Stimulated activated CD4-positive, alpha-beta T cell treated with anti-CD3 and anti-CD28 coated beads, Interleukin-4, amount 100 ng/mL, for 48 hours (primary cell): ENCODE measurements at regions not wholly inside any gene's neighbourhood (a gene's known extent, or its start where the extent isn't known, plus 50 kb on each side); places are given as distances from the start of the nearest gene placed in this dataset.

Experiments used
- DNase-seq, 2 donors: peaks; one replicate each; pipeline ENCODE4 v3.0.0-alpha.2; 2020; ENCODE audit warnings: low read depth in 2 of 2

DNA sequence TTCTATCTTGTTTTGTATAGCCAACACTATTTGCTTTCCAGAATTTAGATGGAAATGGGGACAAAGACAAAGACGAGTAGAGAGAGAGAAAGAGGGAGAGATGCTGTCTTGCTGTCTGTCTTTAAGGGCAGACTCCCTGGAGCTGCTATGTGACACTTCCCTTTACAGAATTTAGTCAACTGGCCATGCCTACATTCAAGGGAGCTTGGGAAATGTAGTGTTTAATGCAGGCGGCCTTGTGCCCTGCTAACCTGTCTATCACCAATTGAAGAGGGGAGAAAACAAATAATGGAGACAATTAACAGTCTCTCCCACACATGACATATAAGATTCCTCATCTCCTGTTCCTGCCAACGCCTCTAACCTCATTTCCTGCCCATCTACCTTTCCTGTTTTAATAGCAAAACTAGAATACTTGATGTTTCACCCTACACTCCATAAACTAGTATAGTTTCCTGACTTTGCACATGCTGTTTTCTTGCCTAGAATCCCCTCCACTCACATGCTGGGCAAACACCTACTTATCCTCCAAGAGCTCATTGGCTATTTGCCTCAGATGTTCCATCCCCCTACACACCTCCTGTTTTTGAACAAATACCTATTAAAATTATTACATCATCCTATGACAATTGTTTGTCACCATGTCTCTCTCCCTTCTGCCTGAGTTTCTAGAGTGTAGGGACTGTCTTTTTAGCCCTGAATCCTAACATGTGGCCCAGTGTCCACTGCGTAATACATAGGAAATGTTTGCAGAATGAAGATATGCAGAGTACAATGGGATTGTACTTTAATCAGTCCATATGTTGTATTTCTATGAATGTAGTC, 117.2 kb downstream of the SLC25A24 start:
- DNase-seq: no peak

DNA sequence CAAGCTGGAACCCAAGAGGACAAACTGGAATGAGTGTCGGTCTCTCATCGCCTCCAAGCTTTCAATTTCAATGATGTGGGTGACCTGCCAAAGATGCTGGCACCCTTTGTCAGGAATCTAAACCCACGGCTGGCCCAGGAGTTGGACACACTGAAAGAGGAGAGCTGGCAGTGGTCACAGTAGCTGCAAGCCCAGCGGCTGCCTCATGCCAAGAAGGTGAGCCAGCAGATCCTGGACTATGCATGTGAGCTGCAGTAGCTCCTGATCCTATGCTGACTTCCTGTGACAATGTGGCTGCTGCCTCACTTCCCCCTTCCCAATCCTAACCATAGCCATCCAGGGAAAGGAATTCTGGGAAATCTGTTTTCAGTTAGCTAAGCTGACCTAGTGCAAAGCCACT, 117.0 kb upstream of the VAV3 start:
- DNase-seq: no peak

DNA sequence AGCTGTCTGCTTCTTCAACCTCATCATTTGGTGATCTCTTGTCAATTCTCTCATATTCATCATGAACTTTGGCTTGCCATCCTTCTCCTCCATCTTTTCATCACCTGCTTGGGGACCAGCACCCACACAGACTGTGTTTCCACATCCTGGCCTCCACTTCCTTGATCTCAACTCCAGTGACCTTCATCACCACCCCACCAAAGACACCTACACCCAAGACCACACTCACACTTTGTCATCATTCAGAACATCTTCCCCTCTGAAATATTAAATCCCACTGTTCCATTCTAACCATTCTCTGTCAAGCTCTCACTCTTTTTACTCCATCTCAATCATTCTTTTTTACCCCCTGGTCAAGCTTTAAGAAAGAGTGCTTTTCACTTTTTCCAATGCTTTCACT, 115.5 kb upstream of the VAV3 start:
- peak in 1 of 2 donors; percentile 10 for DNase-seq

DNA sequence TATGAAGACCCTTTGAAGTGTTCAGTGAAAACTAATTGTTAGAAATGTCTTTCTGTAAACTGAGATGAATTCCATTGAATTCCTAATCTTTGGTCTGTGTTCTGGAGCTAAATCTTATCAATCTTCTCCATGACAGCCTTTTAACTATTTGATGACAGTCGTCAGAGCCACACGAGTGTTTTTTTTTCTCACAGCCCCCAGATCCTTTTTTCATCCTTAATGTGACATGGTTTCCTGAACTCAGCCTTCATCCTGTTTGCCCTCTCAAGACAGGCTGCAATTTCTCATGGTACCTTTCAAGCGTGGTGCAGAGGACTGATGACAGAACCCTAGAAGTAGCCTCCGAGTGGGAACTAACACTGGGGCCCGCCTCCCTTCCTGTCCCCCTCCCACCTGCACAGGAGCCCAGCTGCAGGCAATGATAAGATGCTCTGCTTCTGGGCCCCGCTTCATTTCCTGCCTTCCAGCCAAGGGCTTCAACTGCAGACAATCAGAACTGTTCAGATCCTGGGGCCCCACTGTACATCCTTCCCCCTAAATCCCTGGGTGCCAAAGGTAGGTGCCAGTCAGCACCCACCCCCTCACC, 114.6 kb upstream of the VAV3 start:
- DNase-seq: no peak

DNA sequence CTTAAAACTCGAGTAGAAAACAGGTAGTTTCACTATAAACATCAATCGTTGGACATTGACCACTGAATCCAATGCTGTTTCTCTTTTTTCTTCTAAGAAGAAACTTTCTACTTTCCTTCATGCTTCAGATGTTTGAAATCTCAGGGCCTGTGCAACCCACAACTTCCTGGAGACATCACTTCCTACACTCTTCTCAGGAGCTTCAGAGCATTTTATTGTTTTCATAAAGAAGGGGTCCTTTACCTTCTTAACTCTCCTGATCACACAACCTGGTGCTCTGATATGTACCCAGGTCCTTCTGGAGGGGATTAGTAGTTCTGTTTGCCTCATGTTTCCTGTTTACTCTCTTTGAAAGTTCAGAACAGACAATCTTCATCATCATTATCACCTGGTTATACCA, 113.0 kb upstream of the VAV3 start:
- DNase-seq: no peak

DNA sequence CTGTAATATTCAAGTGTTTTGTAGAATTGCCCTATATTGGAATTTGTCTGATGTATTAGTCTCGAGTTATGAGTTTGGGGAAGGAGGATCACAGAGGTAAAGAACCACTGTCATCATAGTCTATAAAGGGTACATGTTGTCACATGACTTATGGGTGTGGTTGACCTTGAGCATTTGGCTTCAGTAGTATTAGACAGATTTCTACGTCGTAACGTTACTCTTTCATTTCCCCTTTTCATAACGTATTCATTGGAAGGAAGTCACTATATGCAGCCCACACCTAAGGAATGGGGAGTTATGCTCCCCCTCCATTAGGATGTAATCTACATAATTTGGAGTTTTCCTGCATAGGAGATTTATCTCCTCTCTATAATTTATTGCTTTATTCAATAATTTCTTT, 110.1 kb upstream of the VAV3 start:
- no peak for DNase-seq

DNA sequence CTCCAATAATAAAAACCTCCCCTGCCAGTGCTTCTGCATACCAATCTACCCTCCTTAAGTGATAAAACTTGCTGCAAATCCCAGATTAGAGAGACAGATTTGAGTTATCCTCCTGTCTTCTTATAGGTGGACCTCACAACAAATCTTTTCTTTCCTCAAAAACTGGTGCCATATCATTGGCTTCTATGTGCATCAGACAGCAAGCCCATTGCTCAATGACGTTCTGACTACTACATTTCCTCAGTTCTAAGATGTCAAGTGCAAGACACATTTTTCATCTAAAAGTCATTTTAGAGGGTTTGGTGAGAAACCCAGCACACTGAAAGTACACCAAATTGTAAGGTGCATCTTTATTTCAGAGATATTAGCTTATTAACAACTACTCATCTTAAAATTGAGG, 107.8 kb upstream of the VAV3 start:
- no peak for DNase-seq

DNA sequence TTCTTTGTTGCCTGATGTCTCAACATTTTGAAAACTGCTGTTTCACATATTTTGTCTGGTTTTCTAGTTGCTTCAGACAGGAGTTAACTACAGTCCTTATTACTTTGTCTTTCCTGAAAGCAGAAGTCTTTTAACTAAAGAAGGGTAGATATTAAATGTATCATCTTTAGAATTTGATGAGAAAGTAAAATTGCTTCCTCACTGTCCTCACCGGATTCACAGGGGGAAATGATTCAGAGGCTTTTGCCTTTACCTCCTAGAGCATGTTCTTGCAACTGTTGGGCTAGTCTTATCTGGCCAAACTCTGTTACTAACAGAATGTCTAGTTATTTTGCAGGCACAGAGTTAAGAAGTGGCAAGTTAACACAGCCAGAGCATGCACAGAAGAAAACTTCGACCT, 107.2 kb upstream of the VAV3 start:
- DNase-seq: no peak

DNA sequence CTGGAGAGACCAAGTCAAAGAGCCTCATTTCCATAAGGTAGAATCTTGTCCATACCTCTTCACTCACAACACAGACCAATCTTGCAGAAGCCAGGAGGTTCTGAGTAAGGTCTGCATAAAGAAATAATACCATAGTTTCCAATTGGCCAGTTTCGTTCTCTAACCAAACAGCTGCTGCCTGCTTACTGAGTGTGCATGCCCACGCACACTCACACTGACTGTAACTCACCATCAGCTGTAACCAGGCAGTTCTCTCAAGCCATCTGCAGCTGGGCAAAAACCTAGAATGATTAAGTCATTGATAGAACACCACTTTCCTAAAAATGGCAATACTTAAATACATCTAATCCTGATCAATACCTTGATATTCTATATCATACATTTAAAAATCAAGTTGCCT, 106.6 kb upstream of the VAV3 start:
- DNase-seq: no peak

DNA sequence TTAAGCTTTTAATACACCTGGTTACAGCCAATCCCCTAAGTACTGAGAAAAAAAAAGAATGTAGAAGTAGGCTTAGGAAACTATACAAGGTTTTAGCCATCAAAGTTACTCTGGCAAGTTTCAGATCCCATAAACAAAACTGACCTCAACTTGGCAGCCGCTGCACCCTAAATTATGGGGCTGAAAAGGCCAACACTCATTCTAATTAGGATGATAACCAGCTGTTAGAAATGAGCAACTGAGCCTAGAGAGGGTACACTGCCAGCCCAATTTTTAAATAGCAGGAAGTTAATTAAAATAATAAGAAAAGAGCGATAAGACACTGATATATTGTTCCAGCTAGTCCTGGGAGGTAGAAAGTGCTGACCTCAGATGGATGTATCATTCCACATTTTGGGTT, 105.7 kb upstream of the VAV3 start:
- no peak for DNase-seq

DNA sequence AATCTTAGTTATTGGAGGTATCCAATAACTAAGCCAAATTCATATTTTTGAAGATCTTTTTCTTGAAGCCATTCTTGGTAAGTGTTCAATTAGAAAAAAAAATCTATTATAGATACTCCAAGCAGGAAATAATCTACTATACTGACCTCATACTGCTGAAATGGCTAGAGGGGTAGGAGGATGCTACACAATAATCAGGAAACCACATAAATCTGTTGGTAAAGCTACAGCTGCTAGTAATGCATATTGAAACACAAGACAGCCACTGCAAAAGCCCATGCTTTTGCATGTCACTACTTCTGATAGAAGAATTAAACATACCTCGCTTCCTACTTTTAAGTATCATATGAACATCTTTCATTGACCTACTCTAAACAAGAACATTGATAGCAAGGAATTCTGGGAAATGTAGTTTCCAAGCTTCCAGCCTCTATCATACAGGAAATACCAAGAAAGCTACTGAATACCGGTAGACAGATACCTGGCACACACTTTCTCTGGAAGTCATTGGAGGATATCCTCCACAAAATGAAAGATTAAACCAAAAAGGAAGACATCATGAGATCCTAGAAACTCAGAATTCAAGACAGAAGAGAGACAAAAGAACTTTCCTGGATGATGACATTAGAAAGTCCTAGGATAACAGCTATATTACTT, 103.0 kb upstream of the VAV3 start:
- DNase-seq: no peak

DNA sequence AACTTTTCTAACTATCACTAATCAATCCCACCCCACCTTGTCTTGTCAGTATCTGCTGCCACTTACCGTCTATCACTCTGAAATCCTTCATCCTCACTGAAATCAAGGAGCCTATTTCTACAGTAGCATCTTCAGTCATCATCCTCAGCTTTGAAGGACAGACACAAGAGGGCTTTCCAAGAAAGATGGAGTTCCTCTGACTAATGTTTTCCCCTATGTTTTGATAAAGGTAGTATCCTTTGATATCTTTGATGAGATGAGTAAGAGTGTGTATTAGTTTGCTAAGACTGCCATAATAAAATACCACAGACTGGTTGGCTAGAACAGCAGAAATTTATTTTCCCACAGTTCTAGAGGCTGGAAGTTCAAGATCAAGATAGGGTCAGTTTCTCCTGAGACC, 101.8 kb upstream of the VAV3 start:
- no peak for DNase-seq

DNA sequence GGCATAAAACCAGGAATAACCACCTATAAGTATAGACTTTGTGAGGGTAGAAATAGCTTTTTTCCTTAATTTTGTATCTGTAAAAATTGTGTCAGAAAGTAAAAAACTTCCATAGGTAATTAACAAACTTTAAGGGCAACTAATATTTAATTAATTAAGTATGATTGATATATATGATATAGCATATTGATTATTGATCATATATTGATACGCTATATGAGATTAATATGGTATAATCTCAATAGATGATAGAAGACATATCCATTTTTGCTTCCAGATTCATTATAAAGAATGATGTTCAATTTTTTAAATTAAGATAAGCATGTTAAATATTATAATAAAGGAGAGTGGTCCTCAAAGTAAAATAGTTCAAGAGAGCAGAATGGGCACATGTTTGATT, 99.3 kb upstream of the VAV3 start:
- DNase-seq: no peak

DNA sequence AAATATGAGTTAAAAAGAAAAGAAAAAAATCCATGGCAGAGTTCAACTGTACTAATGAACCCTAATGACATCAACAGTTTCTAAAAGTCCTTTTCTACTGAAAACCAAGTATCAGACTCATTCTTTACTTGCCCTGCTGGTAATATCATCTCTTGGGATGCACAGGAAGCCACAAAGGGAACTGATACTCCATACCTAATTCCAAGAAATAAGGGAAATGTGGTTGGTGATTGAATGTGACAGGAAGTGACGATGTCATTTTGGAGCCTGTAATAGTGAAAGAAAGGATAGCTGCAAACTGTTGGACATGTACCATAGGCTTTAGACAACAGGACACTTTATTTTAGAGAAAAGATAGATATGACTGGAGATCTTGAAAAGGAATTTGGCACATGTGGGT, 98.7 kb upstream of the VAV3 start:
- DNase-seq: no peak

DNA sequence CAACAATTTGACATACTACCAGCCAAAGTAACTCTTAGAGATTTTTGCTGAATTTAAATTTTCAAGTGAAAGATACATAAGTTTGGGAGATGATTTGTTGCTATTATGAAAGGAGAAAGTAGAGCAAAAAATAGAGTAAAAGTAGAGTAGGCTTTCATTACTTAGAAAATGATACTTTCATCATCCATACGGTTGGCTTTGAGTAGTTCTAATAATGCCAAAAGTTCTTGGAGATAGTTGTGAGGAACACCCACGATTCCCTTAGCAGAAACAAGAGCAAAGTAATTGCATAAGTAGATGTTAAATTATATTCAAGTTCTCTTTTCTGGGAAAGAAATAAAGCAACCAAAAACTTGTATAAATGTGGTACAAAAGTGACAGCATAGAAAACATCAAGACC, 95.0 kb upstream of the VAV3 start:
- no peak for DNase-seq

DNA sequence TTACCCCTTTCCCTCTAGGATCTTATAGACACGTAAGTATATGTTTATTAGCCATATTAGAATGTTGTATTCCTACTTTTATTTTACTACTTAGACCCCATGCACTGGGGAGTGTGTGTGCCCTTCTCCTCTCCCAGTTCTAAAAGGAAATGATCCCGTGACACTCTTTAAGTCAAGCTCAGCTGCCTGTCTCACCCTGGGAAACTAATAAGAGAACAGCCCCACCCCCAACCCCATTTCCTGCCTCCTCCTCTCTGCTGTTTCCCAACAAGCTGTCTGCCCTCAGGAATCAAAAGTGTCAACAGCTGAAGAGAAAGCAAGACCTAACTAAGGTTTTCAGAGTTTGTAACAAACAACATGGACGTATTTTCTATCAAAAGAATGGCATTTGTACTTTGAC, 92.6 kb upstream of the VAV3 start:
- no peak for DNase-seq

DNA sequence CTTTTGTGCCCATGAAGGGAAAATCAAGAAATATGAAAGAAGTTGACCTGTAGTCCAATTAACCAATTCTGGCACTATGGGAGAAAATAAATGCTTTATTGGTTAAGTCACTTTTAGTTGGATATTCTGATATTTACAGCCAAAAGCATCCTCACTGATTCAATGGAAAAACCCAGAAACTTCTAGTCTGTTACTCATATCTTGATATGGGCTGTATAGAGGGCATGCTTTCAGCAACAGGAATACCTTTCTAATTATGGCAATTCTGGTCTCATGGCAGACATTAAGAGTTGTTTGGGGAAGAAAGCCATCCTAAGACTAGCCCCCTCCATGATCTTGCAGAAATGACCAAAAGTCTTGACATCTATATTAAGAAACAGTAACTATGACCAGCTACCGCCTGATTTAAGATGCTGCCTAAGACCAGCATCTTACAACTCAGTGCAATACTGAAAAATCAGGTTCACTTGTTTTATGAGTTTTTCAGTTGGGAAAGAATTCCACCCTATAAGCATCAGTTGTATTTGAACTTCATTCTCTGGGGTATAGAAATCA, 91.5 kb upstream of the VAV3 start:
- DNase-seq: no peak

DNA sequence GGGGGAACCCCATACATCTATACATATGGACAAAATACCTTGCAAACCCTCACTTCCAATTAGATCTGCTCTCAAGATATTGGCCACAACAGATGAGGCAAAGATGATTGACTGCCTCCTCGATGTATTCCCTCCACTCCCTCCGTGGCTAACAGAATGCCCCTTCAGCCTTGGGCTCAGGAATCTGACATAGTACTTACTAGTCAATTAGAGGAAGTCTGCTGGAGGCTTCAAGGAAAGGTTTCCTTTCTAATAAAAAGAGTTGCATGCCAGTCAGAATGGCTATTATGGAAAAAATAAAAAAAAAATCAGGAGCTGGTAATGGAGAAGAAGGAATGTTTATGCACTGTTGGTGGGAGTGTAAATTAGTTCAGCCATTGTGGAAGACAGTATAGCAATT, 90.4 kb upstream of the VAV3 start:
- DNase-seq: no peak

DNA sequence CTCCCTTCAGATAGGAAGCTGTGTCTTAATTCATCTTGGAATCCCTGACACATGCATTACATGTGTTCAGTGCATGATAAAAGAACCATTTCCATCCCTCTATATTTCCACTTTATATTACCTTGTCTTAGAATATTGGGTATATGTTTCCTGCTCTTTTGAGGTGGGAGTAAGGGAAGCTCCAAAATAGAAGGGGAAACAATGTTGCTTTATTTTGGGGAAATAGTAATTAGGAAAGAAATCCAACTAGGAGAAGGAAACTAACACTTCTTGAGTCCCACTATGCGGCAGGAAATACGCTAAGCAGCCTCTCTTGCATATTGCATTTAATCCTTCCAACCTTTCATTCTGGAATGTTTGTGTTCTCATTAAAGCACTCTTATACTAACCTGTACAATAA, 89.4 kb upstream of the VAV3 start:
- DNase-seq: no peak

DNA sequence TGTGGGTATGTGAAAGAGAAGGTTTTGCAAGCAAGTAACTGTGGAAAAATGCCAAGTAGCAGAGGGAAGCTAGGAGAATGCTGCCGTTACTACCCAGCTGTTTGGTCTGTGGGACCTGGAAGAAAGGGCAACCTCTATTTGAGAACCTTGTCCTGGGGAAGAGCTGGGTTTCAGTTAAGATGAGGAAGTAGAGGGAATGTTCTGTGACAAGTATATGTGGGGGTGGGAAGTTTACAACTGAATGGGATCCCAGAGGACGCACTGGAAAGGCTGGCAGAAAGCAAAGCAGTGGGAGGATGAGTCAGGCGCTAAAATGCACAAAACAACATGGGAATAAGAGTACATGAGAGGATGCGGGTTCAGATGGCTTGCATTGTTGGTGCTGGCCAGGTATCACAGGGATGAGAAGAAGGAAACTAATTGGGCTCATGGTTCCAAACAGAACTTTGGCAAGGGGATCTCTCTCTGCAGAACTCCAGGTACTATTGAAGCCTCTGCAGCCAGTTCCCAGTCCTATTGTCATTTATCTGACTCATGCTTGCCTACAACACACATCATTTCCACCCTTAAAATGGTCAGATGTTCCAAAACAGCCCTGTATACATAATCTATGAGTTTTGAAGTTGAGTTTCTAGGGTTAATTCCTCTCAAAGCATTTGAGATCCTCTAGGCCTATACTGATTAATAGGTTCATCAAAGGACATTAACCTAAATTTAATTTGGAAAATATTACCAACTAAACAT, 88.5 kb upstream of the VAV3 start:
- DNase-seq: no peak

DNA sequence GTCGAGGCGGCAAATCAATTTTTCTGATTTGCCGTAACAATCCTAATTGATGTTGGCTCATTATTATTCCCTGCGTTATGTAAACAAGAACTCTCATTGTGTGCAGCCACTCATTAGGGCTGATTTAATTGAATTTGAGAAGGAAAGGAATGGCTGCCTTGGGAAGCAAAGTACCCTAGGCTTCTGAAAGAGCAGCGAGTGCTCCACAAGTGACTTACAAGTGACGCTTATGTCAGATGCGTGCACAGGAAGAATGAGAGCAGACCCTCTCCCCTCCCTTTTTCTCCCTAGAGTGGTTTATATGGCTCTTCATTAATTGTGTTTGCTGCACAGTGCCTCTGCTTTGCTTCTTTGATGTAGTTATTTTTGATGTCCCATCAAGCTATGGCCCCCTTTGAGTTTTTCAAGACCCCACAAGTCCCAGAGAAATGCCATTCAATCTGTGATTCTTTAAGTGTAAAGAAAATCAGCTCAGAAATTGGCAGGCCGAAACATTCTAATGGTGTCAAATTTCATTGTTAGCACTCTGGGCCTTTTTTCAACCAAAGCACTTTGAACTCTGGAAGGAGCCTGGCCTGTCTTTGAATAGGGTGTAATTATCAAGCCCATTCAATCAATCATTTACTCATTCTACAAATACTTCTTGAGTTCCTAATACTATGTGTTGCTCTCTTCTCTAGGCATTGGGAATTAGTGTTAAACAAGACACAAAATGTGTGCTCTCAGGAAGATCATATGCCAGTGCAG, 86.8 kb upstream of the VAV3 start:
- DNase-seq: no peak
